ENCODE measurements at regions not wholly inside any gene's neighbourhood (a gene's known extent, or its start where the extent isn't known, plus 50 kb on each side); places are given as distances from the start of the nearest gene placed in this dataset.
A peak's percentile ranks its signal among the peaks of the same experiment; 100 is the strongest.

DNA sequence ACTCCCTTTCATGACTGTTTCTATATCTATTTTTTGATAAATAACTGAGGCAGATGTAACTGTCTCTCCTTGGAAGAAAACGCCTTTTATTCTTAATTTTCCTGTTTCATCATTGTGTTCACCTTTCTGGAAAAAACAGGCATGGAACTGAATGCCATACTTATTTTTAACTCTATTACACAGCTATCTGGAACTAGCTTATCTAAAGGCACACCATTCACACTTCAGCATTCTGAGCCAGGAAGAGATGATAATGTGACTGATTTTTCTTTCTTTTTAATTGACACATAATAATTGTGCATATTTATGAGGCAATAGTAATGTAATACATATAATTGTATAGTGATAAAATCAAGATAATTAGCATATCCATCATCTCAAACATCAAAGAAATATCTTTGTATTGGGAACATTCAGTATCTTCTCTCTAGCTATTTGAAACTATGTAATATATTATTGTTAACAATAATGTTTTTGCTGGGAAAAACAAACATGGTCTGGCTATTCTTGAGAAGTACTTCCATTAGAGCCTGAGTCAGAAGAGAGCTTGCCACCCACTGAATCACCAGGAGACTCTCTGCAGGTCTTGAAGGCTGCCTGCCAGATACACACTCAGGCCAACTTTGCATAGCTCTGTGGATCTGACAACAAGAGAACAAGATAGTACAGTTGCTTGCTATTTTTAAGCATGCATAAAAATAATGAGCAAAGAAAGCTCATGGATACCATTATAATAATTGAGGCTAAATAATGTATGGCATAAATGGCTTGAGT lies 501.0 kb upstream of the EDIL3 start:
- no peaks in the 10 kb centered on the region for H3K36me3 Mint-ChIP-seq (ENCODE audit: low read depth, unreplicated experiment)
- H4K20me1 ChIP-seq (ENCODE audit: insufficient read depth, low read length): no peaks in the 10 kb centered on the region
- TF ChIP-seq EZH2 (IDR thresholded peaks at IDR 0.05; ENCODE audit: insufficient read depth, low read length) (no peak), CTCF (IDR thresholded peaks at IDR 0.05; ENCODE audit: insufficient read depth, low read depth, low read length) (no peak)

GRCh38 chr5:84881737-84882136 lies 497.1 kb upstream of the EDIL3 start:
- H3K79me2 ChIP-seq (ENCODE audit: insufficient read depth, low read length): no peaks in the 10 kb centered on the region
- H3K9me3 ChIP-seq (ENCODE audit: insufficient read depth, low read depth, low read length): no peaks in the 10 kb centered on the region
- Mint-ChIP-seq H3K4me3 (ENCODE audit: unreplicated experiment) (no peak overlapping the region), H3K4me1 (ENCODE audit: low read depth, unreplicated experiment) (peaks cover 2% of the 10 kb centered on the region), H3K27ac (ENCODE audit: unreplicated experiment) (no peak overlapping the region), H3K27me3 (ENCODE audit: low read depth, unreplicated experiment) (no peaks in the 10 kb centered on the region), H3K9me3 (ENCODE audit: unreplicated experiment) (no peaks in the 10 kb centered on the region), H3K36me3 (ENCODE audit: low read depth, unreplicated experiment) (no peaks in the 10 kb centered on the region)
- H3K4me3 ChIP-seq (ENCODE audit: insufficient read depth, low read depth, low read length): no peak overlapping the region
- no peak overlapping the region for H3K27ac ChIP-seq (ENCODE audit: low read depth, low read length)
- H3K4me1 ChIP-seq (ENCODE audit: insufficient read depth, low read length): no peaks in the 10 kb centered on the region
- FAIRE-seq (no peak), DNase-seq (ENCODE audit: low read depth) (no peak)
- H3K9ac ChIP-seq (ENCODE audit: low read length): no peak overlapping the region
- H3K4me2 ChIP-seq (ENCODE audit: low read length): no peak overlapping the region
- no peaks in the 10 kb centered on the region for H3K27me3 ChIP-seq (ENCODE audit: insufficient read depth, low read length)
- TF ChIP-seq EZH2 (IDR thresholded peaks at IDR 0.05; ENCODE audit: insufficient read depth, low read length) (no peak), CTCF (IDR thresholded peaks at IDR 0.05; ENCODE audit: insufficient read depth, low read depth, low read length) (no peak)
- no peak overlapping the region for H2AFZ ChIP-seq (ENCODE audit: low read depth, low read length)
- H3K36me3 ChIP-seq (ENCODE audit: insufficient read depth, low read length): no peaks in the 10 kb centered on the region
- no peaks in the 10 kb centered on the region for H4K20me1 ChIP-seq (ENCODE audit: insufficient read depth, low read length)

More for the DNA sequence above, 501.0 kb upstream of the EDIL3 start:
- H3K9me3 ChIP-seq (ENCODE audit: insufficient read depth, low read depth, low read length): no peaks in the 10 kb centered on the region
- Mint-ChIP-seq H3K27me3 (ENCODE audit: low read depth, unreplicated experiment) (no peaks in the 10 kb centered on the region), H3K4me3 (ENCODE audit: unreplicated experiment) (no peak overlapping the region), H3K27ac (ENCODE audit: unreplicated experiment) (no peak overlapping the region), H3K4me1 (ENCODE audit: low read depth, unreplicated experiment) (peaks cover 2% of the 10 kb centered on the region), H3K9me3 (ENCODE audit: unreplicated experiment) (no peaks in the 10 kb centered on the region)
- H3K27ac ChIP-seq (ENCODE audit: low read depth, low read length): no peak overlapping the region
- no peak overlapping the region for H3K9ac ChIP-seq (ENCODE audit: low read length)
- H3K79me2 ChIP-seq (ENCODE audit: insufficient read depth, low read length): no peaks in the 10 kb centered on the region
- no peaks in the 10 kb centered on the region for H3K4me1 ChIP-seq (ENCODE audit: insufficient read depth, low read length)
- FAIRE-seq (no peak), DNase-seq (ENCODE audit: low read depth) (peak; percentile 93)
- no peak overlapping the region for H3K4me2 ChIP-seq (ENCODE audit: low read length)
- no peak overlapping the region for H3K4me3 ChIP-seq (ENCODE audit: insufficient read depth, low read depth, low read length)
- H3K36me3 ChIP-seq (ENCODE audit: insufficient read depth, low read length): no peaks in the 10 kb centered on the region
- H2AFZ ChIP-seq (ENCODE audit: low read depth, low read length): no peak overlapping the region
- H3K27me3 ChIP-seq (ENCODE audit: insufficient read depth, low read length): no peaks in the 10 kb centered on the region

DNA sequence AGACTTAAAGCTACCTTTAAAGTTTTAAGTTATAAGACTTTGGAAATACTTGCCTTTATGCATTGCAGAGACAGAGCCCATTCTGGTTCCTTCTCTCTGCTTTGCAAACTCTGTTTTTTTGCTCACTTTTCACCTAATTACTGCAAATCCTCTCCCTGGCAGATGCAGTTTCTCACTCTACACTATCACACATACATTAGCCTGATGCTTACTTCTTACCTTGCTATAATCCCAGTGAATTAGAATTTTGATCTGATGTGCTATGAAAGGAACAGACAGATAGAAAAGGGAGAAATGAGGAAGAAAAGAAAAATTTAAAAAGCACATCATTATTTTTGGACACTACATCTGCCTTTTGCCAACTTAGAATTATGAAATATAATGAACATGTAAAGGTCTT lies 489.5 kb upstream of the EDIL3 start:
- no peak overlapping the region for H3K27ac Mint-ChIP-seq (ENCODE audit: unreplicated experiment)
- no peak overlapping the region for H3K9ac ChIP-seq (ENCODE audit: low read length)
- no peaks in the 10 kb centered on the region for H3K9me3 ChIP-seq (ENCODE audit: insufficient read depth, low read depth, low read length)
- FAIRE-seq (no peak), DNase-seq (ENCODE audit: low read depth) (no peak)
- H3K27me3 ChIP-seq (ENCODE audit: insufficient read depth, low read length): no peaks in the 10 kb centered on the region
- H3K4me1 ChIP-seq (ENCODE audit: insufficient read depth, low read length): no peaks in the 10 kb centered on the region
- H3K27ac ChIP-seq (ENCODE audit: low read depth, low read length): no peak overlapping the region
- no peaks in the 10 kb centered on the region for H3K9me3 Mint-ChIP-seq (ENCODE audit: unreplicated experiment)
- H4K20me1 ChIP-seq (ENCODE audit: insufficient read depth, low read length): no peaks in the 10 kb centered on the region
- H3K27me3 Mint-ChIP-seq (ENCODE audit: low read depth, unreplicated experiment): no peaks in the 10 kb centered on the region
- H3K79me2 ChIP-seq (ENCODE audit: insufficient read depth, low read length): no peaks in the 10 kb centered on the region
- no peaks in the 10 kb centered on the region for H3K36me3 Mint-ChIP-seq (ENCODE audit: low read depth, unreplicated experiment)
- H3K4me2 ChIP-seq (ENCODE audit: low read length): no peak overlapping the region
- H3K4me3 ChIP-seq (ENCODE audit: insufficient read depth, low read depth, low read length): no peak overlapping the region
- H2AFZ ChIP-seq (ENCODE audit: low read depth, low read length): no peak overlapping the region
- H3K4me3 Mint-ChIP-seq (ENCODE audit: unreplicated experiment): no peak overlapping the region
- no peaks in the 10 kb centered on the region for H3K4me1 Mint-ChIP-seq (ENCODE audit: low read depth, unreplicated experiment)
- no peaks in the 10 kb centered on the region for H3K36me3 ChIP-seq (ENCODE audit: insufficient read depth, low read length)
- TF ChIP-seq CTCF (IDR thresholded peaks at IDR 0.05; ENCODE audit: insufficient read depth, low read depth, low read length): no peak
- TF ChIP-seq EZH2 (IDR thresholded peaks at IDR 0.05; ENCODE audit: insufficient read depth, low read length): no peak
